ENCODE measurements at regions not wholly inside any gene's neighbourhood (a gene's known extent, or its start where the extent isn't known, plus 50 kb on each side); places are given as distances from the start of the nearest gene placed in this dataset.
"Not testable (repeated sequence)": the region's sequence is repeated elsewhere in the genome, so short reads cannot be mapped to it uniquely, and the experiment has no call there.

DNA sequence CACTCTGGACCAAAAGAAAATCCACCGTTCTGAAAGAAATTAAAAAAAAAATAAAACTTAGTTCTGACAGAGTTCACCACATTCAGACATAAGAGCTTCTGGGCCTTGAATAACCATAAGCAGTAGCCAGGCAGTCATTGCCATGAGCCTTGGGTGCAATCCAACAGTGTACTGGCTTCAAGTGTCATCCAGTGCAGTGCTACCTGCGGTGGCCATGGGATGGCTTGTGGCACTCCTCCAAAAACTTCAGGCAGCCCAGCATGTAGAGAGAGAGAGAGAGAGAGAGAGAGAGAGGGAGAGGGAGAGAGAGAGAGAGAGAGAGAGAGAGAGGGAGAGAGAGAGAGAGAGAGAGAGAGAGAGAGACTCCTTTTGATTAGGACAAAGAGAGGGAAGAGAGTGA, 208.5 kb downstream of the SPIN4 start:
- POLR2A ChIA-PET; H3K27ac Mint-ChIP-seq; H3K4me1 Mint-ChIP-seq (ENCODE audit: low read depth); H3K36me3 Mint-ChIP-seq (ENCODE audit: low read depth); H3K9me3 Mint-ChIP-seq; H3K27me3 Mint-ChIP-seq; DNase-seq; intact Hi-C loops (cut with micrococcal nuclease); ATAC-seq; H3K4me3 Mint-ChIP-seq; CTCF ChIA-PET: not testable (repeated sequence)

DNA sequence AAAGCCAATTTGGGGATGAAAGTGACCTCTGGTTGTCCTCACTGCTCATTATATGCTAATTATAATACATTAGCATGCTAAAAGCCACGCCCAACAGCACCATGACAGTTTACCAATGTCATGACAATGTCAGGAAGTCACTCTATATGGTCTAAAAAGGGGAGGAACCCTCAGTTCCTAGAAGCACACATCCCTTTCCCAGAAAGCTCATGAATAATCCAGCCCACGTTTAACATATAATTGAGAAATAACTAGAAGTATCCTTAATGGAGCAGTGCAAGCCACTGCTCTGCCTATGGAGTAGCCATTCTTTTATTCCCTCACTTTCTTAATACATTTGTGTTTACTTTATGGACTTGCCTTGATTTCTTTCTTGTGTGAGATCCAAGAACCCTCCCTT, 215.3 kb downstream of the SPIN4 start:
- ATAC-seq; H3K4me1 Mint-ChIP-seq (ENCODE audit: low read depth); POLR2A ChIA-PET; H3K36me3 Mint-ChIP-seq (ENCODE audit: low read depth); H3K27me3 Mint-ChIP-seq; CTCF ChIA-PET; intact Hi-C loops (cut with micrococcal nuclease); DNase-seq; H3K27ac Mint-ChIP-seq; H3K9me3 Mint-ChIP-seq; H3K4me3 Mint-ChIP-seq: not testable (repeated sequence)

DNA sequence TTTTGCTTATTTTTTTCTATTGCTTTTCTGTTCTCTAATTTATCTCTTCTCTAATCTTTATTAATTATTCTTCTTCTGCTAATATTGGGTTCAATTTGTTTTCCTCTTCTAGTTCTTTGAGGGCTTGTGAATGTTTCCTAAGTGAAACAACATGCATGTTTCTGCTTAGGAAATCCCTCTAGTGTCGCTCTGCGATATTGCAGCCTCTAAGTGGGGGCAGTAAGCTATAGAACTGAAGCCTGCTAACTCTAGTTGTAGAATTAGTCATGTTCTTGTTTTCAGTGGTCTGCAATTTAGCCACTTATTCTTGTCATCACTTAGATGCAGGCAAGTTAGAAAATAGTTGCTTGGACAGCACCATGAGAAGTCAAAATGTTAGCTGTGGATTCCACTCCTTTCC, 222.6 kb downstream of the SPIN4 start:
- Mint-ChIP-seq H3K36me3 (ENCODE audit: low read depth) (no peaks in the 10 kb centered on the region), H3K27me3 (no peaks in the 10 kb centered on the region), H3K9me3 (no peaks in the 10 kb centered on the region), H3K4me1 (ENCODE audit: low read depth) (no peaks in the 10 kb centered on the region), H3K4me3 (no peak overlapping the region), H3K27ac (no peak overlapping the region)
- ATAC-seq (no peak), DNase-seq (peak; percentile 18)
- intact Hi-C loops (cut with micrococcal nuclease) = no loop called here
- POLR2A ChIA-PET = no interaction called here
- CTCF ChIA-PET = no interaction called here
- TF ChIP-seq, protein P1, sequence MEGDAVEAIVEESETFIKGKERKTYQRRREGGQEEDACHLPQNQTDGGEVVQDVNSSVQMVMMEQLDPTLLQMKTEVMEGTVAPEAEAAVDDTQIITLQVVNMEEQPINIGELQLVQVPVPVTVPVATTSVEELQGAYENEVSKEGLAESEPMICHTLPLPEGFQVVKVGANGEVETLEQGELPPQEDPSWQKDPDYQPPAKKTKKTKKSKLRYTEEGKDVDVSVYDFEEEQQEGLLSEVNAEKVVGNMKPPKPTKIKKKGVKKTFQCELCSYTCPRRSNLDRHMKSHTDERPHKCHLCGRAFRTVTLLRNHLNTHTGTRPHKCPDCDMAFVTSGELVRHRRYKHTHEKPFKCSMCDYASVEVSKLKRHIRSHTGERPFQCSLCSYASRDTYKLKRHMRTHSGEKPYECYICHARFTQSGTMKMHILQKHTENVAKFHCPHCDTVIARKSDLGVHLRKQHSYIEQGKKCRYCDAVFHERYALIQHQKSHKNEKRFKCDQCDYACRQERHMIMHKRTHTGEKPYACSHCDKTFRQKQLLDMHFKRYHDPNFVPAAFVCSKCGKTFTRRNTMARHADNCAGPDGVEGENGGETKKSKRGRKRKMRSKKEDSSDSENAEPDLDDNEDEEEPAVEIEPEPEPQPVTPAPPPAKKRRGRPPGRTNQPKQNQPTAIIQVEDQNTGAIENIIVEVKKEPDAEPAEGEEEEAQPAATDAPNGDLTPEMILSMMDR (IDR thresholded peaks at IDR 0.05) = peak; percentile 20

DNA sequence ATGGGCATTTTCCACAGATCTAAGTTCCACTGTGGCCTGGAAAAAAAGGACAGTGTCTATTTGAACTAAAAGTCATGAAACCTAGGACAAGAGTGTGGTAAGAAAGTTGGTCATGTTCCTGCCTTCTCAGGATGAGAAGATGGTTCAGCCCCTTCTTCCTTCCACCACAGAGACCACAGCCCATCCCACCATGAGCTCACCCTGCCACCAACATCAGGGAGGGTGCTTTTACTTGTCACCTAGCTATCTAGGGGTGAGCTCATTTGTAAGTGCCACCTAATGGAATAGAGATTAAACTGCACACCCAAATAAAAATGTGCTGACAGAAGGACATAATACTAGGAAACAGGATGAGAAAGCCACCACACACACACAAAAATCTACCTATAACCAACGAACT, 235.9 kb downstream of the SPIN4 start:
- intact Hi-C loops (cut with micrococcal nuclease) = no loop called here
- H3K36me3 Mint-ChIP-seq (ENCODE audit: low read depth) = no peaks in the 10 kb centered on the region
- DNase-seq = no peak
- CTCF ChIA-PET = no interaction called here
- TF ChIP-seq, protein P1 (IDR thresholded peaks at IDR 0.05) = no peak
- H3K9me3 Mint-ChIP-seq = no peaks in the 10 kb centered on the region
- POLR2A ChIA-PET = no interaction called here
- no peaks in the 10 kb centered on the region for H3K27me3 Mint-ChIP-seq
- no peaks in the 10 kb centered on the region for H3K4me1 Mint-ChIP-seq (ENCODE audit: low read depth)
- no peak for ATAC-seq
- H3K4me3 Mint-ChIP-seq = no peak overlapping the region
- no peak overlapping the region for H3K27ac Mint-ChIP-seq

DNA sequence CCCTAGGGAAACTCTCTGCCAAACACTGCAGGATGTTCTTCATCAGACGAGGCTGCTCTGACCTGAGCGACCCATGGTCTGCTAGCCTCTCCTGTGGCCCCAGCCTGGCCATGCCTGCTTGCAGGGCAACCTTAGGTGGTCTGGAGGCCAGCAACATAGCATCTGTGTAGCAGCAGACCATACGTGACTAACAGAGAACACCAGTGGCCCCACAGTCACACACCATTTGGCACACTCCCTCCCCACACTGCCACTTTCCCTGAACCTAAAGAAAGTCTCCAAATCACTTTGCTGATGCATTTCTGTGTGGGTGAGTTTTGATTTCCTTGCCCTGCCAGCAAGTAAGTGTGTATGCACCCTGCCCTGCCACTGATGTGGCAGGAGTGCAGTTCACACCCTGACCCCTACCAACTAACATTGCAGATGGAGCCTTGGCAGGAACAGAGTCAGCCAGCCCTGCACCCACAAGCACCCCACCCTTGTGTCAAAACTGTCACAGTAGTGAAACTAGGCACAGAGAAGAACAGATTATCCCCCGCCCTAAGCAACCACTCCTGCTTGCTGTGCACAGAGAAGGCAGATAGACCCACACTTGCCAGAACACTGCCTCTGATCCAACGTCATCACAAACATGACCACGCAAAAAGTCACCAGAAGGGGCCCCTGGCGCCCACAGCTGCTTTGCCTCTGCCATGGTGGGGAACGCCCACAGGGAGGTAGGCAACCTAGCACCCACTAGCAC, 249.1 kb downstream of the SPIN4 start:
- POLR2A ChIA-PET = no interaction called here
- DNase-seq (no peak), ATAC-seq (no peak)
- H3K4me1 Mint-ChIP-seq (ENCODE audit: low read depth) = no peaks in the 10 kb centered on the region
- TF ChIP-seq, protein P1 (IDR thresholded peaks at IDR 0.05) = no peak
- peaks cover 2% of the 10 kb centered on the region for H3K9me3 Mint-ChIP-seq
- intact Hi-C loops (cut with micrococcal nuclease) = no loop called here
- CTCF ChIA-PET = no interaction called here
- no peak overlapping the region for H3K27ac Mint-ChIP-seq
- H3K4me3 Mint-ChIP-seq = no peak overlapping the region
- H3K27me3 Mint-ChIP-seq = no peaks in the 10 kb centered on the region
- H3K36me3 Mint-ChIP-seq (ENCODE audit: low read depth) = no peaks in the 10 kb centered on the region

DNA sequence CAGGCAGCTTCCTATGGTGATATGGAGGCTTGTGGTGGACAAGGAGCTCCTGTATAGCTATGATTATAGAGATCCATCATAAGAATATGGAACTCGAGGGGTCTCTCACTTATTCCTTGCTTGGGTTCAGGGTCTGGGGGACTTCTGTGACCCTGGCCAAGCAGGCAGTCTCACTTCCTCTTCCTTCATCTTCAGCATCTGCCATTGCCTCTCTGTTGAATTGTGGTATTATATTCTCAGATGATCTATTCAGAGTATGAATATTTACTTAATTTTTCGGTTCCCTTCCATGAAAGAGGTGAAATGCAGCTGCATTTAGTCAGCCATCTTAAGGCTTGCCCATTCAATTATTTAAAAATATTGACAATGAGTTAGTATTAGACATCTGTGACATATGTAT, 292.9 kb downstream of the SPIN4 start:
- H3K27me3 Mint-ChIP-seq = no peaks in the 10 kb centered on the region
- no peaks in the 10 kb centered on the region for H3K4me1 Mint-ChIP-seq (ENCODE audit: low read depth)
- TF ChIP-seq, protein P1 (IDR thresholded peaks at IDR 0.05) = no peak
- no peak overlapping the region for H3K4me3 Mint-ChIP-seq
- ChIA-PET CTCF (no interaction called here), POLR2A (no interaction called here)
- DNase-seq = no peak
- intact Hi-C loops (cut with micrococcal nuclease) = no loop called here
- no peaks in the 10 kb centered on the region for H3K9me3 Mint-ChIP-seq
- no peak for ATAC-seq
- no peaks in the 10 kb centered on the region for H3K36me3 Mint-ChIP-seq (ENCODE audit: low read depth)
- H3K27ac Mint-ChIP-seq = no peak overlapping the region

Data from activated CD8-positive, alpha-beta T cell treated with anti-CD3 and anti-CD28 coated beads for 36 hours (primary cell).